ENCODE measurements at regions not wholly inside any gene's neighbourhood (a gene's known extent, or its start where the extent isn't known, plus 50 kb on each side); places are given as distances from the start of the nearest gene placed in this dataset.
"Not testable (repeated sequence)": the region's sequence is repeated elsewhere in the genome, so short reads cannot be mapped to it uniquely, and the experiment has no call there.

DNA sequence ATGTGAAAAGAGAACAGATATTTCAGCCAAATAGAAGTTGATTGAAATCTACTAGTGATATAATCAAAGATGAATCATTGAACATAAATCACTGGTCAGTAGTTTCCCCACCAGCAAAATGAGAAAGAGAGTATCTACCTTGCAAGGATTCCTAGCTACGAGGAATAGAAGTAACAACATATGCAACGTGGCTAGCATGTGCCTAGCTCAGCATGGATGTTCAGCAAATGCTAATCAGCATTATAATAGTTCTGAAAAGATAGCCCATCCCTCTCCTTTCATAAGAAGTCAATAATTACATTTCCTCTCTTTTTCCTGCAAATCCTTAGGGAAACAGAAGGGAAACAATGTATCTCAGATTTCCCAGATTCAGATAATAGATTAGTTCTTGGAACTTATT is 417.2 kb downstream of the SATB2 start:
- DNase-seq (ENCODE audit: low spot score in 2 of 2) (no peak), ATAC-seq (ENCODE audit: low read depth) (no peak)
- Mint-ChIP-seq H3K4me1 (no peaks in the 10 kb centered on the region), H3K27me3 (no peaks in the 10 kb centered on the region), H3K36me3 (no peaks in the 10 kb centered on the region), H3K4me3 (no peak overlapping the region), H3K9me3 (peaks cover 4% of the 10 kb centered on the region), H3K27ac (no peak overlapping the region)

DNA sequence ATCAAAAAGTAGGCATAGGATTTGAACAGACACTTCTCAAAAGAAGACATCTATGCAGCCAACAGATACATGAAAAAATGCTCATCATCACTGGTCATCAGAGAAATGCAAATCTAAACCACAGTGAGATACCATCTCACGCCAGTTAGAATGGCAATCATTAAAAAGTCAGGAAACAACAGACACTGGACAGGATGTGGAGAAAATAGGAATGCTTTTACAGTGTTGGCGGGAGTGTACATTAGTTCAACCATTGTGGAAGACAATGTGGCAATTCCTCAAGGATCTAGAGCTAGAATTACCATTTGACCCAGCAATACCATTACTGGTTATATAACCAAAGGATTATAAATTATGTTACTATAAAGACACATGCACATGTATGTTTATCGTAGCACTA is 424.0 kb downstream of the SATB2 start:
- H3K4me3 Mint-ChIP-seq; H3K36me3 Mint-ChIP-seq; H3K27ac Mint-ChIP-seq; ATAC-seq (ENCODE audit: low read depth); DNase-seq (ENCODE audit: low spot score in 2 of 2); H3K27me3 Mint-ChIP-seq; H3K4me1 Mint-ChIP-seq: not testable (repeated sequence)
- peaks cover 17% of the 10 kb centered on the region for H3K9me3 Mint-ChIP-seq

DNA sequence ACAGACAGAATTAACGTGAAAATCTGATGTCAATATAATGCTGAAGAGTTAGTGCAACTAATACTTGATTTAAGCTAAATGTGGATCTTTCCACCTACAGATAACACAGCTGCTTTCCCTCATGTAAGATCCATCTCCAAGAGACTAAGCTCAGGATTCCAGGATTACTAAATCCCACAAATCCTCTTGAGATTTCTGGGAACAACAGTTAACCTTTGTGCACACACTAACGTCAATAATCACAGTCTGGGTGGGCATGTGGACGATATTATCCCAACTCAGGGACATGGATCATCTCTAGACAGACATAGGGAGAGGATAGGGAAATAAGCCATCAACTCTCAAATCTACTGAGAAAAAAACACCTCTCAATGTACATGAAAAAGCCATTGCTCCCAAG is 432.6 kb downstream of the SATB2 start:
- no peak for ATAC-seq (ENCODE audit: low read depth)
- H3K27me3 Mint-ChIP-seq = no peaks in the 10 kb centered on the region
- no peak overlapping the region for H3K4me3 Mint-ChIP-seq
- no peaks in the 10 kb centered on the region for H3K4me1 Mint-ChIP-seq
- no peak for DNase-seq (ENCODE audit: low spot score in 2 of 2)
- H3K36me3 Mint-ChIP-seq = peaks cover 1% of the 10 kb centered on the region
- H3K27ac Mint-ChIP-seq = no peak overlapping the region
- H3K9me3 Mint-ChIP-seq = peaks cover 6% of the 10 kb centered on the region

DNA sequence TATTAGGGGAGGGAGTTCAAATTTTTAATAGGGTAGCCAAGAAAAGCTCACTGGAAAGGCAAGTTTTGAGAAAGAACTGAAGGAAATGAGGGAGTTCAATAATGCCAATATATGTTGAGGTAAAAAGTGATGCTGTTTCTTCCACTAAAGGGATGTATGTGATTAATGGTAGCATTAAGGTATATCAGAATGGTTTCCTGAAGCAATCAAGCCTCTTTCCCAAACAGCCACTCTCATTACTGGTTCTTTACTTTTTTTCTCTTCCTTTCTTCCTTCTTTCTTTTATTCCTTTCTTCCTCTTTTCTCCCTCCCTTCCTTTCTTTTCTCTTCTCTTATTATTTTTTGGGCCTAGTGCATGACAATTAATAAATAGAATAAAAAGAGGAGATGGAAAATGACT is 433.5 kb downstream of the SATB2 start:
- no peaks in the 10 kb centered on the region for H3K27me3 Mint-ChIP-seq
- H3K4me1 Mint-ChIP-seq = no peaks in the 10 kb centered on the region
- DNase-seq (ENCODE audit: low spot score in 2 of 2) (no peak), ATAC-seq (ENCODE audit: low read depth) (no peak)
- H3K9me3 Mint-ChIP-seq = peaks cover 2% of the 10 kb centered on the region
- H3K27ac Mint-ChIP-seq = no peak overlapping the region
- H3K36me3 Mint-ChIP-seq = no peaks in the 10 kb centered on the region
- H3K4me3 Mint-ChIP-seq = no peak overlapping the region

DNA sequence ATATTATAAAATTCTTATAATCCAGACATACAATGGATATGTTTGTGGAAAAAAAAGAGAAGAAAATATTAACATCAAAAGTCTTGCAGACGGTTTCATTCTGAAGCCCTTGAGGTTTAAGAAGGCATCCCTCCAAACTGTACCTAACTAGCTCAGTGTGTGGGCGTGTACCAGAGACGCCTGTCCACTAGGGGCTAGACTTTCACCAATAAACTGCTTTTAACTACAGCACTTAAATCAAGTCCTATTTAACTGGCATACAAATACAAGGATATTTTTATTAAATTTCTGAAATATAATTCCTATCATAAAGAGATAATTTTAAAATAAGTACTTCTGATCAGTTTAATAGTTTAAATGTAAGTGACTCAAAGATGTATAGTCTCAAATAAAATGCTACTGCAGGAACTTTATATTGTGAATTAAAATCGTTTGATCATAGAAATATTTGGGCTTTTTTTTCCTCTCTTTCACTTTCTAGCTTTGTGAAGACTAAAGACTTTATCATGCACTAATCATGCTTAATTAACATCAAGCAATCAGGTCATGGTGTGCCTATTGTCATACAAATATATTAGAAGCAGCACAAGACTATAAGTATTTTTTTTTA is 437.7 kb downstream of the SATB2 start:
- no peak overlapping the region for H3K27ac Mint-ChIP-seq
- DNase-seq (ENCODE audit: low spot score in 2 of 2) = no peak
- no peak for ATAC-seq (ENCODE audit: low read depth)
- H3K36me3 Mint-ChIP-seq = no peaks in the 10 kb centered on the region
- H3K27me3 Mint-ChIP-seq = no peaks in the 10 kb centered on the region
- no peak overlapping the region for H3K4me3 Mint-ChIP-seq
- H3K9me3 Mint-ChIP-seq = peaks cover 2% of the 10 kb centered on the region
- no peaks in the 10 kb centered on the region for H3K4me1 Mint-ChIP-seq

DNA sequence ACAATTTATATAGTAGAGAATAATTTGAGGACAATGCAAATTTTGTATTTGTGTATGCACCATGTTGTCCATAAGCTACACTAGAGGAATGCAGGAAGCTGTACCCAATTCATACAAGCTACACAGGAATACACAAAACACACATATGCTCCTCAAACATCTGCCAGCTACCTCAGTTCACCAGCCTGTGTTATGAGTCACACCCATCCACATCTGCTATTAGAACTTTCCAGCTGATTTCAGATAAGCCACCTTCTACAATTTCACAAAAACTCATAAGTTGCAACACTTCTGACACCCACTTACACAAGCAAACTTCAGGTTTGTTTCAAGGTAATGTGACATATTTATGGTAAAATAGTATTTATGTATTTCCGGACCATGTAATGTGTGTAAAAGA is 438.9 kb downstream of the SATB2 start:
- no peak overlapping the region for H3K4me3 Mint-ChIP-seq
- no peaks in the 10 kb centered on the region for H3K36me3 Mint-ChIP-seq
- ATAC-seq (ENCODE audit: low read depth) = no peak
- H3K9me3 Mint-ChIP-seq = peaks cover 2% of the 10 kb centered on the region
- DNase-seq (ENCODE audit: low spot score in 2 of 2) = no peak
- no peaks in the 10 kb centered on the region for H3K4me1 Mint-ChIP-seq
- H3K27ac Mint-ChIP-seq = no peak overlapping the region
- no peaks in the 10 kb centered on the region for H3K27me3 Mint-ChIP-seq

DNA sequence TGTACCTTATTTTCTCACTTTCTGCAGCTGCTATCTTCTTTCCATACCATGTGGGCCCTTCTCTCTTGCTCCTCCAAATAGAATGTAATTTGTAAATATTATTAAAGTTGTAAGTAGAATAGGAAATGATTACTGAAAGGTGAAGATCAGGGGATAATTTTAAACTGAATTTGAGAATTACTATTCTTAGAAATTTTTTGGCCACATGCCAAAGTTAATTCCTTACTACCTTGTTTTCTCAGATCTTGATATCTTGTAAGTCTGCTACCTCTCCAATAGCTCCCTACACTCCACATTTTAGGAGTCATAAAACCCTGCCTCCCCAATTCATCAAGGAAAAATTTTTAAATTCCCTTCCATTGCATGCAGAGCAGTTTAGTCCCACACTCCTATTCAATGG is 442.7 kb downstream of the SATB2 start:
- Mint-ChIP-seq H3K4me1 (no peaks in the 10 kb centered on the region), H3K27ac (no peak overlapping the region), H3K27me3 (no peaks in the 10 kb centered on the region), H3K9me3 (no peaks in the 10 kb centered on the region), H3K4me3 (no peak overlapping the region), H3K36me3 (no peaks in the 10 kb centered on the region)
- no peak for ATAC-seq (ENCODE audit: low read depth)
- no peak for DNase-seq (ENCODE audit: low spot score in 2 of 2)

DNA sequence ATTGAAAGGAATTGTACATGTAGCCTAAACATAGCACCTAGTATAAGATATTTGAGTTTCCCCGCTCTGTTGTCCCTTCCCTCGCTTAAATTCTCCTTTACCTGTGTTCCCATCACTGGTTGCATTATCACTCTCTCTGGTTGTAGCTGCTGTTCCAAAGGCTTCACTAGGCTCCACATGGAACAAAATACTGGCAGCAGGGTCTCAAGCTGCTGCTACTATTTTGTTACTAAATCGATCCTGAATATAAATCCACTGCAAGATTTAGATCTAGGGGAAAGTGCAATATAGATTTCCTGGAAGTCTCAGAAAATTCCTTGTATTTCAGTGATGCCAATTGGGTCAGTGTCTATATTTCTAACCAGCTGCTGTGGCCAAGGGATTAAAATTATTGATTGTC is 443.5 kb downstream of the SATB2 start:
- Mint-ChIP-seq H3K9me3 (peaks cover 2% of the 10 kb centered on the region), H3K27me3 (no peaks in the 10 kb centered on the region), H3K36me3 (no peaks in the 10 kb centered on the region), H3K4me3 (no peak overlapping the region), H3K4me1 (no peaks in the 10 kb centered on the region), H3K27ac (no peak overlapping the region)
- ATAC-seq (ENCODE audit: low read depth) (no peak), DNase-seq (ENCODE audit: low spot score in 2 of 2) (no peak)

DNA sequence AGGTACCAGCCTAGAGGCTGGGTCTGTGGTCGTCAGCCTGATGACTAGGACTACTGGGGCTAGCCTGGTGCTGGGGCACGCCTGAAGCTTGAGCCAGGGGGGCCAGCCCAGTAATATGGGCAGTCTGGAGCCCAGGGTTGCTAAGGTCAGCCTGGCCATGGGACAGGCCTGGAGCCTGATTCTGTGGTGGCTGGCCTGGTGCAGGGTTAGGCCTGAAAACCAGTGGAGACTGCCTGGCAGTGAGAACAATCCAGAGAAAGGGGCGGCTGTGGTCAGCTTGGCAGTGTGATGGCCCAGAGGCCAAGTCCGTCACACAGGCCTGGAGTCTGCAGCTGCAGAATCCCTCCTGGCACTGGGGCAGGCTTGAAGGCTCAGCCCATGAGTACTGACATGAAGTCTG is 445.8 kb downstream of the SATB2 start:
- Mint-ChIP-seq H3K36me3 (no peaks in the 10 kb centered on the region), H3K4me1 (no peaks in the 10 kb centered on the region), H3K27ac (no peak overlapping the region), H3K4me3 (no peak overlapping the region), H3K9me3 (peaks cover 6% of the 10 kb centered on the region), H3K27me3 (no peaks in the 10 kb centered on the region)
- no peak for ATAC-seq (ENCODE audit: low read depth)
- DNase-seq (ENCODE audit: low spot score in 2 of 2) = no peak

DNA sequence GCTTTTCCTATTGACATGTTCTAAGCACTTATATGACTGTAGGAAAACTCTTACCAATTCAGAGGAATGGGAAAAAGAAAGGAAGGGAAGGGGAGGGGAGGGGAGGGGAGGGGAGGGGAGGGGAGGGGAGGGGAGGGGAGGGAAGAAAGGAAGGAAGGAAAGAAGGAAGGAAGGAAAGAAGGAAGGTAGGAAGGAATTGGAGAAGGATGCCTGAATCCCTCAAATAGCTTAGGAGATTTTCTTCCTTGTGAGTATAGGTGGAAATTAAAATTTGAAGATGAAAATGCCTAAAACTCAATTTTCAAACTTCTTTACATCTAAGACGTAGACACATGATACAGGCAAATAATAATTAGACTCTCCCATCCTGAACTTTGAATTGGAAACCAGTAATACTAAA is 463.1 kb downstream of the SATB2 start:
- ATAC-seq (ENCODE audit: low read depth) = no peak
- no peaks in the 10 kb centered on the region for H3K4me1 Mint-ChIP-seq
- H3K9me3 Mint-ChIP-seq = peaks cover 3% of the 10 kb centered on the region
- H3K27me3 Mint-ChIP-seq = no peaks in the 10 kb centered on the region
- H3K27ac Mint-ChIP-seq = no peak overlapping the region
- H3K4me3 Mint-ChIP-seq = no peak overlapping the region
- no peaks in the 10 kb centered on the region for H3K36me3 Mint-ChIP-seq
- DNase-seq (ENCODE audit: low spot score in 2 of 2) = no peak

DNA sequence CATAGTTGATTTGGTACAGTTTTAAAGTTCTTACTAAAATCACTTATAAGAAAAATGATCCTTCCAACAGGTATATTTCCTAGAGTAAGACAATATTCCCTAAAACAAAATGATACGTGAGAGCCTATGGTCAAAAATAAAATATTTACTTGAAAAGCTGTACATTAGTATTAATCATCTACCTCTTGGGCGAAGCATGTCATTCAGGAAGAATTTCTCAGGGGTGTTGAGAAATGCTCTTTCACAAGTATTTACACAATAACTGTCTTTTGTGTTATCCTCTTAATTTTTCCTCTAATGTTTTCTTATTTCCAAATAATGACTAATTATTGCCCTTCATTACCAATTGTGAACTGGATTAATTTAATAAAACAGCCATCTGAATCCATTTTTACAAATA is 466.3 kb downstream of the SATB2 start:
- DNase-seq (ENCODE audit: low spot score in 2 of 2) (no peak), ATAC-seq (ENCODE audit: low read depth) (no peak)
- Mint-ChIP-seq H3K4me3 (no peak overlapping the region), H3K36me3 (no peaks in the 10 kb centered on the region), H3K27me3 (no peaks in the 10 kb centered on the region), H3K4me1 (no peaks in the 10 kb centered on the region), H3K9me3 (peaks cover 1% of the 10 kb centered on the region), H3K27ac (no peak overlapping the region)

DNA sequence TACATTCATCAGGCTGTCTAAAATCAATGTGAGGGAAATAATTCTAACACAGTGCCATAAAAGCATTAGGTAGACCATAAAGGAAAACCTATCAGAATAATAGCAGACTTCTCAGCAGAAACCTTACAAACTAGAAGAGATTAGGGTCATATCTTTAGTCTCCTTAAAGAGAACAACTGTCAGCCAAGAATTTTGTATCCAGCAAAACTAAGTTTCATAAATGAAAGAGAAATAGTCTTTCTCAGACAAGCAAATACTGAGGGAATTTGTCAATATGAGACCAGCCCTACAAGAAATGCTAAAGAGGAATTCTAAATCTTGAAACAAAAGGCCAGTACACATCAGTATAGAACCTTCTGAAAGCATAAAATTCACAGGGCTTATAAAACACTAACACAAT is 482.0 kb downstream of the SATB2 start:
- Mint-ChIP-seq H3K36me3 (no peaks in the 10 kb centered on the region), H3K27me3 (no peaks in the 10 kb centered on the region), H3K9me3 (peaks cover 11% of the 10 kb centered on the region), H3K4me3 (no peak overlapping the region), H3K4me1 (no peaks in the 10 kb centered on the region), H3K27ac (no peak overlapping the region)
- DNase-seq (ENCODE audit: low spot score in 2 of 2) (no peak), ATAC-seq (ENCODE audit: low read depth) (no peak)

DNA sequence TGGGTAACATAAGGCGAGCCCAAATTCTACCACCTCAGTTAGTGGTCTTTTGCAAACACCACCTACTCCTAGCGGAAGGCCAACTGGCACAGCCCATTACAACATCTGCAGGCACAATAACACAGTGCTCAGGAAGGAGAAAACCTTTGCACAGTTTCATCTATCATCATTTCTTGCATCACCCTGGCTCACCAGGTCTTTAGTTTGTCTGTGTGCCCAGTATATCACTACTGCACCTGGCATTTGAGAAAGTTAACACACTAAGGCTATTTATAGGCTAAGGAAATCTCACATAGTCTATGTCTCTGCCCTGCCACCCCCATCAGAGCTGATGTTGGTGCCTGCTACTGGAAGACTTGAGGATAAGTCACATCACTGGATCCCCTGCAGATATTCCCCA is 484.0 kb downstream of the SATB2 start:
- Mint-ChIP-seq H3K27me3 (no peaks in the 10 kb centered on the region), H3K9me3 (peaks cover 10% of the 10 kb centered on the region), H3K4me3 (no peak overlapping the region), H3K4me1 (no peaks in the 10 kb centered on the region), H3K36me3 (no peaks in the 10 kb centered on the region), H3K27ac (no peak overlapping the region)
- DNase-seq (ENCODE audit: low spot score in 2 of 2) (no peak), ATAC-seq (ENCODE audit: low read depth) (no peak)

DNA sequence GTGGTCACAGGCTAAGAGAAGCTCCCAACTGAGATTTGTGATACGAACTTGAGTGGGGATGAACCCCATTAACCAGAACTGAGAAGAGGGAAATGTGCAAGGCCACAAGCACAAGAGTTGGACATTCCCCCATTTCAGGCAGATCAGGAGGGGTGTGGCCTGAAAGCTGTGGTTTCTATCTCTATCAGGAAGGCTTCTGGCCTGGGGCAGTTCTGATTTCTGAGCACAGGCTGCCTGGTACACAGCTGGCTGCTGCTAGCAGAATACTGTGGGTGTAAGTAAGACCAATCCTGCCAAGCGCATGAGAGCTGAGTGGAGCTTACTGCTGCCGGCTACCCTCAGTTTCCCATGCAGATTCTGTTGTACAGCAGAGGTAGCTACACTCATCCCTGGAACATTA is 484.6 kb downstream of the SATB2 start:
- ATAC-seq (ENCODE audit: low read depth) (no peak), DNase-seq (ENCODE audit: low spot score in 2 of 2) (no peak)
- no peaks in the 10 kb centered on the region for H3K4me1 Mint-ChIP-seq
- H3K27me3 Mint-ChIP-seq = no peaks in the 10 kb centered on the region
- no peaks in the 10 kb centered on the region for H3K36me3 Mint-ChIP-seq
- H3K4me3 Mint-ChIP-seq = no peak overlapping the region
- no peak overlapping the region for H3K27ac Mint-ChIP-seq
- H3K9me3 Mint-ChIP-seq = peaks cover 10% of the 10 kb centered on the region

DNA sequence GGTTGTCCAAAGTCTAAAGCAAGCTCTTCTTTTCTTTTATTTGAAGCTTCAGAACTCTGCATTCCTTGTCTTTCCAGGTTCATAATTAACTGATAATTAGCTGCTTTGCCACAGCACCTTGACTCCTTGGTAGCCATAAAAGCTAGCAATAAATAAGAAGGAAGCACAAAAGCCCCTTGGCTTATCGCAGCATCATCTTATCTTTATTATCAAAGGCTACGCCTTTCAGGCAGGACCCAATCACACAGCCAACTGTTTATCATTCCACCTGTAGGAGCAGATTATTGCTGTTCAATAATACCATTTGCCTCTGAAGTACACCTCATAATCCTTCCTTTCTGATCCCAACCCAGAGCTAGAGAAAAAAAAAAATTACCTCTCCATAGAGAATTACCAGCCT is 489.2 kb downstream of the SATB2 start:
- Mint-ChIP-seq H3K36me3 (no peaks in the 10 kb centered on the region), H3K27me3 (no peaks in the 10 kb centered on the region)

More for the DNA sequence above, 489.2 kb downstream of the SATB2 start:
- no peak for ATAC-seq (ENCODE audit: low read depth)
- H3K27ac Mint-ChIP-seq = no peak overlapping the region
- DNase-seq (ENCODE audit: low spot score in 2 of 2) = no peak
- H3K4me3 Mint-ChIP-seq = no peak overlapping the region
- H3K4me1 Mint-ChIP-seq = no peaks in the 10 kb centered on the region
- H3K9me3 Mint-ChIP-seq = no peaks in the 10 kb centered on the region

All from memory B cell (primary cell).